HG02571 (cell line): ENCODE measurements at regions not wholly inside any gene's neighbourhood (a gene's known extent, or its start where the extent isn't known, plus 50 kb on each side); places are given as distances from the start of the nearest gene placed in this dataset.
"Not testable (repeated sequence)": the region's sequence is repeated elsewhere in the genome, so short reads cannot be mapped to it uniquely, and the experiment has no call there.

Experiments
- ATAC-seq: cut with Tn5 transposase; IDR thresholded peaks from one replicate; pipeline ENCODE4 v1.9.1; 2021; ENCODE audit warnings: mild to moderate bottlenecking, moderate library complexity; ENCODE audit not compliant: unreplicated experiment

GRCh38 chr1:29939079-29939478 lies 702.8 kb downstream of the PTPRU start:
- ATAC-seq: no peak

DNA sequence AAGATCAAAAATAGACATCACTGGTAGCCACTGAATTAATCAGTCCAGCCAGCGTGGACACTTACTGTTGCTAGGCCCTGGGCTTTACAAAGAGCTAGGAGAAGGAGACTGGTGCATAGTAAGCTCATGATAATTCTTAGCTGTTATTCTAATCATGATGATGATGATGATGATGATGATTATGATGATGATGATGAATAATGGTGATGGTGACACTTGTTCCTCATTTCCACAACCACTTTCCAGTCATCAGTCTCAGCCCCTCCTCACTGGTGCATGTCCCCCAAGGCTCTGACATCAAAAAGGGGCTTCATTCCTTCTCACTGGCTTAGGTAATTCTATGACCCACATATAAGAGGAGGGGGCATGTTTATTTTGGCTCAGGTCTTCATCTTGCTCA lies 701.0 kb downstream of the PTPRU start:
- no peak for ATAC-seq

DNA sequence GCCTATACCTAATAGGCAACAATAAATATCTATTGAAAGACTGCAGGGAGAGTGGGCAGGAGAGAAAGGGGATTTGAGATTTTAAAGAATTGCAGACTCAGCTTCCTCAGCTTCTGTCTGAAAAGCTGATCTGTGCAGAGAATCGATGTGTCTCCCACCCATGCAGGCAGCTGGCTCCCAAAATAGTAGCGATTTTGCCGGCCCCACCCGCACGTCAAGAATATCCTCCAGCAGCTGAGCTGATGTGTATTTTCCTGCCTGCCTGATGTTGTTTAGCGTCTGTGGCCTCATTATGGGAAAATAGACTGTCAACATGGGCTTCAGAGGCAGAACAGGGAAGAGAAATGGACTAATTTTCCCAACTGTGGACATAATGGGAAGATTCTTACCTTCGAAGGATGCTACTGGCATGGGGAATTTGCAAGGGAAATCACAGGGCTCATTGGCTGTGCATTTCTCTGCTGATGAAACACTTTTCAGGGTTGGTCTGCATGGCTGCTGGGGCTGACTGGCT lies 699.8 kb downstream of the PTPRU start:
- no peak for ATAC-seq

- ATAC-seq: no peak
Observed at GRCh38 chr1:29934255-29934772, 698.0 kb downstream of the PTPRU start.

DNA sequence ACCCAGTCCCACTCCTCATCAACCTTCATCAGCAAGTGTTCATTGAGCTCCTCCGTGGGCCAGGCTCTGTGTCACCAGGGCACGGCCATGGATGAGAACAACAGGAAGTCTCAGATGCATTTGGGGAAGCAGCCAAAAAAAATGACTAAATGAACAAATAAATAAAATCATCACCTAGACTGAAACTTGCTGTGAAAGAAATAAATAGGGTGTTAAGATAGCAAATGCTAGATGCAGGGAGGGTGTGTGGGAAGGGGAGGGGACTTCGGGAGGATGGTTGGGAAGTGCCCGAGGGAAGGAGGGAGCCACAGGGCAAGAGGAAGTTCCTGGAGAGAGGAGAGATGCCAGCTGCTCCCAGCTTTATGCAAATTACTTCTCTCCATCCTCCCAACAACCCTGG lies 696.7 kb downstream of the PTPRU start:
- no peak for ATAC-seq

DNA sequence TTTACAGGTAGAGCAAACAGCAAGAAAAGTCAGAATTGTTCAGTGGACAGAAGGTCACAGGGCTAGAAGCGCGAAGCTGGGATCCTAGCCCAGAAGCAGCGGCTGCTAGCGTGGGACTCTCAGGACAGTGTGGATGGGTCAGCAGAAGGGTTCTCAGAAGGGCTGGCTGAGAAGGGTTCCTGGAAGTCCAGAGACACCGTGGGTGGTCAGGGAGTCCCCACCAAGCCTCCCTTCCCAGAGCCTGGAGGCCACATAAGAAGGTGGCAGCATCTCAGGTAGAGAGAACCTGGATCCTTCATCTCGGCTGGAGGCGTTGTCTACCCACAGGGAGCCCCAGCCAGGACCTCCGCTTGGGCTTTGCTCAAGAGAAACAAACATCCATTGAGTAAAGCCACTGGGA lies 696.3 kb downstream of the PTPRU start:
- no peak for ATAC-seq

DNA sequence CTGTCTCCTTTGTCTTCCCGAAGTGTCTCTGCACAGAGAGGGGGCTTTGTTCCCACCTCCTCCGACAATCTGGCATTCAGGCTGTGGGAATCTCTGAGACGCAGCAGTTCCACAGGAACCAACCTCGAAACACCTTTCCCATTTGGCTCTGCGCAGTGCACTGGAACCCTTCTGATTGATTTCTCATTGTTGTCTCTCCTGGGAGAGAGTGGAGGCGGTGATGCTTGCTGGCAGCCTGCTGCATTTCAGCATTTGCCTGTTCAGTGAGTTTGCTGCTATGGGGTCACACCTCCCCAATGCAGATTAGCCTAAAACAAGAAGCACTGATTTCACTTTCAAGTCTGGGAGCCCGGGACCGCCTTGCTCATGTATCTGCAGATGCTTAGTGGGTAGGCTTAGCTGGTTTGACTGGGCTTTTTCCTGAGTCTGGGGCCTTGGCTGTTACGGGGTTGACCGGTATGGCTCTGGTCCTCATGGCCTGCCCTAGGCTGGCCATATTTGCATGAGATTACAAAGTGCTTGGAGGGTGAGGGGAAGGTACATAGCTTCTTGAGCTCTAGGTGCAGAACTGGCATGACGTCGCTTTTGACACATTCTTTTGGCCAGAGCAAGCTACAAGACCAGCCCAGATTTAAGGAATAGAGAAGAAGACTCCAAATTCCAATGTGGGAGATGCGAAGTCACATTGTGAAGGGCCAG lies 695.3 kb downstream of the PTPRU start:
- ATAC-seq: no peak

DNA sequence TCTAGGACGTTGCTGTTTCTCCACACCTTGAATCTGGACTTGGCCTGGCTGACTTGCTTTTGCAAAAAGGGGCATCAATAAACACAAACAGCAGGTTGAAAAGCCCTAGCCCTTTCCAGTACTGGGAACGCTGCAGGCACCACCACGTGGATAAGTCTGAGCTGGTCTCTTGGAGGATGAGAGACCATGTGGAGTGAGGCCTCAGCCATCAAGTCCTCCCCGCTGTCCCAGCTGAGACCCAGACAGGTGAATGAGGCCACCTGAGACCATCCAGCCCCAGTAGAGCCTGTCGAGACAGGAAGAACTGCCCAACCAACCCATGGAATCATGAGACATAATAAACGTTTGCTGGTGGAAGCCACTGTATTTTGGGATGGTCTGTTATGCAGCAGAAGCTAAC lies 688.7 kb downstream of the PTPRU start:
- ATAC-seq: no peak

GRCh38 chr1:29924017-29924431 lies 687.7 kb downstream of the PTPRU start:
- no peak for ATAC-seq

GRCh38 chr1:29921741-29922140 lies 685.4 kb downstream of the PTPRU start:
- ATAC-seq: no peak

DNA sequence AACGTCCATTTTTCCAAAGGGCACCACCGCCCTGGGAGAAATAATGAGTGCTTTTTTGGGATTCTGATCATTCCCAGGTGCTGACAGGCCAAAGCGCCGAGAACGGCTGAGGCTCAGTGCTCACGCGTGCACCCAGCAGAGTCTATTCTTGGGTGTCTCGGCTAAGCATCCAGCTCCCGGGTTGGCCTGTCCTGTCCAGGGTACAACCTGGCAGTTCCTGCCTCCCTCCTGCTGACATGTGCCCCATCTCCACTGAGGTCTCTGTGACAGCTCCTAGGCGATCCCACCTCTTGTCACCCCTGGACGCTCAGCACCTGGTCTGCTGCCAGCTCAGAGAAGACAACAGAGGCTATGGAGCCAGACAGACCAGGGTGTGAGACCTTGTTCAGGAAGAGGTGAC lies 684.5 kb downstream of the PTPRU start:
- no peak for ATAC-seq

- ATAC-seq: no peak
Observed at GRCh38 chr1:29920316-29920715, 684.0 kb downstream of the PTPRU start.

- ATAC-seq: not testable (repeated sequence)
Observed at GRCh38 chr1:29919041-29919440, 682.7 kb downstream of the PTPRU start.

- no peak for ATAC-seq
Observed at GRCh38 chr1:29916656-29917369, 680.5 kb downstream of the PTPRU start.

DNA sequence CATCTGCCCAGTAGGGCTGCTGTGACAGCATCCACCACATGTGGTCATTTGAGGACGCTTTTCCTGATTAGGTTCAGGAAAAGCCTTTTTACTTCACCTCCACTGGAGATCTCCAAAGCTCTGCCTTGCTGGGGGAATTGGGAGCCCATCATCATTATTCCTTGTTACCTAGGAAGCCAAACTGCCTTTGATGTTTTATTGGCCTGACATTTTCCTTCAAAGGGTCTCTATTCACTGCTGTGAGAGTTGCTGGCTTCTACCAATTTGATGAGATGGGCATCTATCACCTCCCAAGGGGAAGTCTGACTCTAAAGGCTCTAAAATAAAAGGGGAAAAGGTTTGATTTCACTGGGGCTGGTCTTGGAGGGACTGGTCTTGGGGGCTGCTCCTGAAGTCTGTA lies 678.6 kb downstream of the PTPRU start:
- ATAC-seq: no peak

DNA sequence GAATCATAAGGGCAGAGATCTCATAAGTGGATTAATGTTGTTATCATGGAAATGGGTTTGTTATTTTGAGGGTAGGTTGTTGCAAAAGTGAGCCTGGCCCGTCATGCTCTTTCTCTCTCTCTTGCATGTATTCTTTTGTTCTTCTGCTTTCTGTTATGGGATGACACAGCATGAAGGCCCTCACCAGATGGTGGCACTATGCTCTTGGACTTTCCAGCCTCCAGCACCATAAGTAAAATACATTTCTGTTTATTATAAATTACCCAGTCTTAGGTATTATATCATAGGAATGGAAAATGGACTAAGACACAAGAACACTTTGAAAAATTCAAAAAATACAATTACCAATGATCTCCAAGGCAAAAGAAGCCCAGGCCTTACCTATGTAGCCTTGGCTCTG lies 676.1 kb downstream of the PTPRU start:
- no peak for ATAC-seq

DNA sequence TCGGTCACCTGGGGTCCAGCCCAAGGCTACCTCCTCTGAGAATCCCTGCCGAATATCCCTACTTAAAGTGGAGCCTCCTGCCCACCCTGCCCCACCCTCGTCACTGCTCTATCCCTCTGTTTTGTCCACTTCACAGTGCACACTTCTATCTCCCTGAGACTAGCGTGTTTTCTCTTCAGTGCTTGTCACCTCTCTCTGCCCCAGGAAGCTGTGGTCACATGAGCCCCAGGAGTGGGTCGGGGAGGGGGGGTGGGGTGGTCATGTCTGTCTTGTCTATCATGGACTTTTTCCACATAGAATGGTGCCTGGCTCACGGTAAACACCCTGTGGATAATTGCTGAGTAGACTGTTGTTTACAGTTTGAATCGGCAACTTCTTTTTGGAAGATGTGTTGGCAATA lies 673.6 kb downstream of the PTPRU start:
- ATAC-seq: no peak

- ATAC-seq: no peak
Observed at GRCh38 chr1:29907596-29907995, 671.3 kb downstream of the PTPRU start.

- ATAC-seq: no peak
Observed at GRCh38 chr1:29906927-29907326, 670.6 kb downstream of the PTPRU start.

- ATAC-seq: no peak
Observed at GRCh38 chr1:29903548-29904166, 667.3 kb downstream of the PTPRU start.

DNA sequence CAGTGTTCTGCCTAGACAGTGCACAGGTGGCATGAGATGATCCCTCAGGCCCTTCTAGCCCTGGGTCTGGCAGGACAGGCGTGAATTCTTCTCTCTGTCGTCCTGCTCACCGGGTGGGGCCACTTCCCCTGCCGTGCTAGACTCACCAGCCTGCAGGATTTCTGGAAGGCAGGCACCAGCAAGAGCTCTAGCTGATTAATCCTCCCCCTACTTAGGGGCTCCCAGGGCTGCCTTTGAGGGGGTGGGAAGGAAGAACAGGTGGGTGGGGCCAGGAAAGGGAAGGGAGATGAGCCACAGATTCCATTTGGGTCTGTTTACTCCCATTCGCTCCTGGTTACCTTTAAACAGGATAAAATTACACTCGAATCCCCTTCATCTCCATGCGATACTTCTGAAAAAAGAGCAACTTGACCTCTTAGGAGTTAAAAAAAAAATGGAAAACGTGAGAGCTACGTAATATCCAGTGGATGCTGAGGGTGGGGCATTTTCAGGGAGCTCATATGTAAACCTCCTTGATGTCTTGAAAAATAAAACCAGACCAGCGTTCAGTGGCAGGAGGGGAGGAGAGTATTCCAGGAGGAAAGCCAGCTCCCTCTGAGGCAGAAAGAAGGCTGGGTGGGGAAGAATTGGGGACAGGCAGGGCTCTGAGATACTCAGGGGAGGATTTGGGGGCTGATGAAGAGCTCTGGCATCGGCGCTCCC lies 665.5 kb downstream of the PTPRU start:
- no peak for ATAC-seq
